ENCODE measurements at regions not wholly inside any gene's neighbourhood (a gene's known extent, or its start where the extent isn't known, plus 50 kb on each side); places are given as distances from the start of the nearest gene placed in this dataset.

GRCh38 chr18:28647961-28648360 is 471.0 kb upstream of the CDH2 start:
- DNase-seq (ENCODE audit: extremely low spot score, unreplicated experiment): no peak
- no peak for TF ChIP-seq CTCF (conservative IDR thresholded peaks at IDR 0.05)
- H3K36me3 Mint-ChIP-seq: no peaks in the 10 kb centered on the region
- peaks cover 9% of the 10 kb centered on the region for H3K27me3 Mint-ChIP-seq
- H3K9me3 Mint-ChIP-seq: no peaks in the 10 kb centered on the region
- no peaks in the 10 kb centered on the region for H3K4me1 Mint-ChIP-seq (ENCODE audit: unreplicated experiment)
- H3K4me3 Mint-ChIP-seq: no peak overlapping the region
- H3K27ac Mint-ChIP-seq: no peak overlapping the region

GRCh38 chr18:28637897-28638296 is 461.0 kb upstream of the CDH2 start:
- Mint-ChIP-seq H3K4me1 (ENCODE audit: unreplicated experiment) (no peaks in the 10 kb centered on the region), H3K9me3 (no peaks in the 10 kb centered on the region)

GRCh38 chr18:28635530-28635929 is 458.6 kb upstream of the CDH2 start:
- DNase-seq (ENCODE audit: extremely low spot score, unreplicated experiment): no peak
- H3K4me1 Mint-ChIP-seq (ENCODE audit: unreplicated experiment): no peaks in the 10 kb centered on the region
- no peak overlapping the region for H3K27ac Mint-ChIP-seq
- no peak overlapping the region for H3K4me3 Mint-ChIP-seq
- no peaks in the 10 kb centered on the region for H3K9me3 Mint-ChIP-seq
- H3K36me3 Mint-ChIP-seq: no peaks in the 10 kb centered on the region
- TF ChIP-seq CTCF (conservative IDR thresholded peaks at IDR 0.05): no peak
- no peaks in the 10 kb centered on the region for H3K27me3 Mint-ChIP-seq

More at GRCh38 chr18:28637897-28638296, 461.0 kb upstream of the CDH2 start:
- H3K27me3 Mint-ChIP-seq: no peaks in the 10 kb centered on the region
- DNase-seq (ENCODE audit: extremely low spot score, unreplicated experiment): no peak
- no peak overlapping the region for H3K4me3 Mint-ChIP-seq
- no peaks in the 10 kb centered on the region for H3K36me3 Mint-ChIP-seq
- no peak overlapping the region for H3K27ac Mint-ChIP-seq
- peak; percentile 40 for TF ChIP-seq CTCF (conservative IDR thresholded peaks at IDR 0.05)

GRCh38 chr18:28626756-28627155 is 449.8 kb upstream of the CDH2 start:
- Mint-ChIP-seq H3K27me3 (no peaks in the 10 kb centered on the region), H3K4me1 (ENCODE audit: unreplicated experiment) (no peaks in the 10 kb centered on the region), H3K36me3 (no peaks in the 10 kb centered on the region), H3K27ac (no peak overlapping the region), H3K9me3 (no peaks in the 10 kb centered on the region), H3K4me3 (no peak overlapping the region)
- DNase-seq (ENCODE audit: extremely low spot score, unreplicated experiment): no peak
- no peak for TF ChIP-seq CTCF (conservative IDR thresholded peaks at IDR 0.05)

- Mint-ChIP-seq H3K36me3 (no peaks in the 10 kb centered on the region), H3K27ac (no peak overlapping the region), H3K4me3 (no peak overlapping the region)
Measured at GRCh38 chr18:28607991-28608390, 431.1 kb upstream of the CDH2 start.

More at GRCh38 chr18:28607991-28608390, 431.1 kb upstream of the CDH2 start:
- peaks cover 5% of the 10 kb centered on the region for H3K9me3 Mint-ChIP-seq
- H3K4me1 Mint-ChIP-seq (ENCODE audit: unreplicated experiment): no peaks in the 10 kb centered on the region
- DNase-seq (ENCODE audit: extremely low spot score, unreplicated experiment): no peak
- H3K27me3 Mint-ChIP-seq: no peaks in the 10 kb centered on the region
- TF ChIP-seq CTCF (conservative IDR thresholded peaks at IDR 0.05): no peak
